Testis (tissue), 2 donors: ENCODE measurements at regions not wholly inside any gene's neighbourhood (a gene's known extent, or its start where the extent isn't known, plus 50 kb on each side); places are given as distances from the start of the nearest gene placed in this dataset.

ENCODE experiments used
- CTCF ChIP-seq, 3 experiments: fragments of 450-650 bp in 2 of 3; fragments of 200-600 bp in 1 of 3; sonication (generic) in 1 of 3; IDR thresholded peaks; one replicate each; pipeline ENCODE4 v1.5.1; 2016 to 2019; ENCODE audit warnings: antibody characterized with exemption in 3 of 3, mild to moderate bottlenecking in 2 of 3, moderate library complexity in 1 of 3
- POLR2A ChIP-seq: fragments of 450-650 bp; IDR thresholded peaks from one replicate; pipeline ENCODE4 v1.6.1; 2017; ENCODE audit warnings: antibody characterized with exemption, mild to moderate bottlenecking, moderate library complexity

- no peak for TF ChIP-seq CTCF (IDR thresholded peaks at IDR 0.05)
- TF ChIP-seq POLR2A = no peak
These were observed 302.6 kb downstream of the SPRY2 start for GRCh38 chr13:80038371-80038770.
